Amniotic epithelial cell (primary cell): ENCODE measurements at regions not wholly inside any gene's neighbourhood (a gene's known extent, or its start where the extent isn't known, plus 50 kb on each side); places are given as distances from the start of the nearest gene placed in this dataset.
A peak's percentile ranks its signal among the peaks of the same experiment; 100 is the strongest.

Source experiments
- DNase-seq: peaks from one replicate; pipeline ENCODE4 v3.0.0-alpha.2; 2010; ENCODE audit warnings: low read depth

DNA sequence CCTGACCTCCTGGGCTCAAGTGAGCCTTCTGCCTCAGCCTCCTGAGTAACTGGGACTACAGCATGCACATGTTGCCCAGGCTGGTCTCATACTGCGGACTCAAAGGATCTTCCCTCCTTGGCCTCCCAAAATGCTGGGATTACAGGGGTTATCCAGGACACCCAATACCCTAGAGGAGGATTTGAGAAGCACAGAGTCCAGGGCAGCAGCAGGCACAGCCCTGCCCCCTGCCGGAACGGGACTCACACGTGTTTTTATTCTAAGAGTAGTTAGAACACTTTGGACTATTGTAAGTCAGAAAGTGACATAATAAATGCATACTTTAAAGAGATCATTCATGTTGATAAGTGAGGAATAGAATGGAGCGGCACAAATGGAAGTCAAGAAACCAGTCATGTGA is 80.2 kb downstream of the C6orf118 start:
- no peak for DNase-seq

- peak; percentile 56 for DNase-seq
These were observed 81.6 kb downstream of the C6orf118 start for GRCh38 chr6:165227644-165228329.

DNA sequence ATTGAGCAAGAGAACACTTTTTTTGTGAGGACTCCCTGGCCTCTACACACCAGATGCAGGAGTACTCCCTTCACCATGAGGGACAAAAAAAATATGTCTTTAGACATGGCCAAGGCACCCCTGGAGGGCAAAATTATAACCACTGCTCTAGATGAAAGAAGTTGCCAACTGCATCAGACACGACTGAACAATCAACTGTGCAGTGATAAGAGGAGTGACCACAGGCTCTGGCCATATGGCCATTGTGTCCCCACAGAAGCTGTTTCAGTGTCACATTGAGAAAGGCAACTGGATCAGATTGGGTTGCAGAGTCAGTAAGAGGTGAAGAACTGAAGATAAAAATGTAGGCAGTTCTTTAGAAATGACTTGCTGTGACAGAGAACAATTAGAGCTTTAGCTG is 85.7 kb downstream of the C6orf118 start:
- no peak for DNase-seq

DNA sequence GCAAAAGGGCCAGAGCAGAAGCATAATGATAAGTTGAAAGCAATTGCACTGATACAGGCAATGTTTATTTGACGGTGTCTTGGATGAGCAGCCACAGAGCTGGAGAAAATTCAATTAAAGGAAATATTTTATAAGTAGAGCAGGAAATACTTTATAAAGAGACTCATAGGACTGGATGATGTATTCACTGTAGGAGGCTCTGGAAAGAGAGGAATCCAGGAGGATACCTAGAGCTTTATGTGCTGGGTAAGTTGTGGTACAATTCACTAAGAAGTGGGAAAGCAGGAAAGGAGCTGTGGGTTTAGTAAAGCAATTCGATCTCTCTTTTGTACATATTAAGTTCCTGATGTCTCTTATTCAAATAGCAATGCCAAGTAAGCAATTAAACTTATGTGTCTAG is 86.3 kb downstream of the C6orf118 start:
- DNase-seq: no peak

DNA sequence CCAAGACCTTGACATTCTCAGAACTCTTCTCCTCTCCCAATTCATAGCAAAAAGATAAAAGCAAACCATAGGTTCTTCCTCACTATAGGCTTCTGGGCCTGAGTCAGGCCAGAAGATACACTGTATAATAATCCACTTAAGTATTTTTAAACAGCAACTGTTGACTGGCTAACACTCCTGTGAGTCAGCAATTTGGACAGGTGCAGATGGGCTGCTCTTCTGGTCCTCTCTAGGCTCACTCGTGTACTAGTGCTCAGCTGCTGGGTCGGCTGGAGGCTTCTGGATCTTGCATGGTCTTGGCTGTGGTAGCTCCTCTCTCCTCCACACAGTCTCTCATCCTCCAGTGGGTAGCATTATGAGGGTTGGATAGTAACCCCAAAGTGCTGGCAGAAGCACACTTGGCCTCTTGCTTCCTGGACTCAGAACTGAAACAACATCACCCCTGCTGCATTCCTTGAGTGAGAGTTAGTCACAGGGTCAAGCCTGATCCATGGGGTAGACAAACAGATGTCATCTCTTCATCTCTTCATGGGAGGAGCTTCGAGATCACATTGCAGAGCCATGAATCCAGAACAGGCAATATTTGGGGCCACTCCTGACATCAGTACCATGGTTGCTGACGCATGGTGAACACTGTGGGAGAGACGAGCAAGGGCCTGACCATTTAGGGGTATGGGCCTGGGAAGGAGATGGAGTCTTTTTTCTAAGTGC is 86.9 kb downstream of the C6orf118 start:
- DNase-seq: no peak

GRCh38 chr6:165220045-165220444 is 89.4 kb downstream of the C6orf118 start:
- DNase-seq: no peak

- no peak for DNase-seq
These were observed 89.8 kb downstream of the C6orf118 start for GRCh38 chr6:165219629-165220028.

GRCh38 chr6:165218829-165219228 is 90.6 kb downstream of the C6orf118 start:
- peak; percentile 3 for DNase-seq

DNA sequence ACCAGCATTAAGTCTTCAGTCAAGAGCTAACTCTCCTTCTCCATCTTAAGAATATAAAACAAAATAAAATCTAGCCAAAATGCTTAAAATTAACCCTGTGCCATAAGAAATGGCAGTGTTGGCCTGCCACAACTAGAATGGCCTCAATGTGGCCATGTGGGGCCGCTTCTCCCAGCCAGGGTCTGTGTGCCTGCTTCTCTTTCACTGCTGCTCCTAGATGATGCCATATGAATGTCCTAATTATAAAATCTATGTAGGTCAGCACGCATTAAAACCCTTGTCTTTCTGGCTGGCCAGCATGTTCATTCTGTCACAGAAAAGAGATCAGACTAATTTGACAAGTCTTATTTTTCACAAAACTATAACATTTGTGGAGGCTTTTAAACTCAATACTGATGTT is 102.6 kb downstream of the C6orf118 start:
- DNase-seq: no peak

DNA sequence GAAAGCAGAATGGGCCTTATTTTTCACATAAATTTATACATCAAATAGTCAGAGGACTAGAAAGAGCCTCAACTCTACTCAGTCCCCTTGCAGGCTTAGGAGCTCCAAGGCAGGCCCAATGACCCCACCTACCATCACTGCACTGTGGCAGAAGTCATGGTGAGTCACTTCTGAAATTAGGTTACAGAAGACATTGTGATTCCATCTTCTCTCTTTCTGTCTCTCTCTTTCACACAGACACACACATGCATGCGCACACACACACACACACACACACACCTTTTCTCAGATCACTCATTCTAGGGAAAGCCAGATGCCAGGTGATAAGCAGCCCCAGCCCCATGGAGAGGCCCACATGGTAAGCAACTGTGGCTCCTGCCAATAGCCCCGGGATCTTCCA is 103.8 kb downstream of the C6orf118 start:
- no peak for DNase-seq

DNA sequence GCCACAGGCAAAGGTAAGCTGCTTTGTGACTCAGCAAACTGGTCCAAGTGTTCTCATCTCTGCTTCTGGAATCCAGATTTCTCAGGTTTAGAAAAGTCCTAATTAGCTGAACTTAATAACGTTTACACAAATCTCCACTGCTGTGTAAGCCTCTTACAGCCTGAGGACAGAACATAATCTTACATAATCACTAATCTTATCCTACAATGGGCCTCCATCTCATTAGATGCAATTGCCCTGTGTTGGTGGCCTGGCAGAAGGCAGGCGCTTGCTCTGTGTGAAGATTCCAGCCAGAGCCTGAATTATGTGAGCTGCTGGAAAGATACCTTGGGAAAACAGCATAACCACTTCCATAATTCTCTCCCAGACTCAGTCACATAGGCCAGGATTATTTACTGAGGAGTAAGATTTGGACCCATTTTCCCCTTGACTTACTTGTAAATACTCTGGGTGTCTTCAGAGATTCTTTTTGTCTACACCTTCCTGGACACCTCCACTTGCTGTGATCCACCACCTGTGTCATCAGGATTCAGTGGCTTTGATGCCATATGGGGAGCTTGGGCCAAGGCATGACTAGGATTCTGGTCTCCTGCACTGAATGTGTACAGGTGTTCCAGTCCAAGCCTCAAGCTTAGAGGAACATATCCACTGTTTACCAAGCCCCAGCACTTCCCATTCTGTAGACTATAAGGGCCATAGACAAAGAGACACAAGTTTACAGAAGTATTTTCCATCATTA is 104.4 kb downstream of the C6orf118 start:
- DNase-seq: no peak

- DNase-seq: no peak
These were observed 109.2 kb downstream of the C6orf118 start for GRCh38 chr6:165200178-165200577.

GRCh38 chr6:165191461-165191860 is 117.9 kb downstream of the C6orf118 start:
- no peak for DNase-seq

- no peak for DNase-seq
These were observed 122.8 kb downstream of the C6orf118 start for GRCh38 chr6:165186441-165187205.

DNA sequence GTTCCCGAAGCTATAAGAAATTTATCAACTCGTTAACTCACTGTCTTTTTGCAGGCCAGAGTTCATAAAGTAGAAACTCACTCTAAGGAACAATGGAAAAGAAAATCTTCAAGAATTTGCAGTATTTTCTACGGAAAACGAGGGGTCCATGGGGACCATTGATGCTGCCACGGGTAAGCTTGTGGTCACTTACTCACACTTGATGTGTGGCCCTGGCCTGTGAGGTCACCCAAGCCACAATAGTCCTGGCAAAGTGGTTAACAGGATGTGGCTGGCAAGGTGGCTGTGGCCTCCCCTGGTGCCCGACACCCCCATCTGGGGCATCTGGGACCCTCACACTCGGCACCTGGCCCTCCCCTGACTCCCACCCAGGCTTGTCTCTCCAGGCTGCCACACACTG is 123.4 kb downstream of the C6orf118 start:
- no peak for DNase-seq

- no peak for DNase-seq
These were observed 125.0 kb downstream of the C6orf118 start for GRCh38 chr6:165184192-165184979.

- no peak for DNase-seq
These were observed 125.8 kb downstream of the C6orf118 start for GRCh38 chr6:165183496-165184140.

DNA sequence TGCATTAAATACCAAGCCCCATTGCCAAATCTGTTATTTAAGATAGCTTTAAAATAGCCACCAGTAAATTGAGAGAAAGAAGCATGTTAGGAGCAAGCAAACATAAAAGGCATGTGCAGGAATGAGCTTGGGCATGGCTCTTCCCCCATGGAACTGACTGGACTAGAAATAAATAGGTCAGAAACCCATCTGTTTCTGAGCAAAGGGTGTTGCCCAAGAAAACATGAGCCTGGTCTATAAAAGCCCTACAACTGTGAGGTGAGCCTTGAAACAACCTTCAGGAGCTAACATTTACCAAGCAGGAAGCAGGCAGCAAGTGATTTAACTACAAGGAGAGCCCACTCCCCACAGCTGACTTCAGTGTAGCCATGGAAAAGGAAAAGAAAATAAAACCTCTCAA is 126.3 kb downstream of the C6orf118 start:
- no peak for DNase-seq

DNA sequence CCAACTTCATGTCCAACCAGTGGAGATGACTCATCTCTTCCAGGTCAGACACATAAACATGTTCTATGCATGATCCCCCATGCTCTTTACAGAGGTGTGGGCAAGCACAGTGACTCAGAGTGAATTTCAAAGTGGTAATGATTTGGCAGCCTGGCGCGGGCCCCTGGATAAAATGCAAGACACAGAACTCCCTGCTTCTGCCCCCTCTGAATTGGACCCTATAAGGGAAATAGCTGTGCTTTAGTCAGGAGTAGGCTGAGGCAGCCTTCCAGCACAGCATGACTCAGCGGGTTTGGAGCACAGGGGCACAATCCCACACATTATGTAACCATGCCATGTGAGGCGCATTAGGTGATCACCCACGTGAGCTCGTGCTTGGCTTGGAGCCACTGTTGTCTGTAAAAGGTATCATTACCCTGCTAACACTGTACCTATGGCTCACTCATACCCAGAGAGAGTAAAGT is 127.4 kb downstream of the C6orf118 start:
- DNase-seq: peak; percentile 9

- no peak for DNase-seq
These were observed 131.3 kb downstream of the C6orf118 start for GRCh38 chr6:165178056-165178455.

DNA sequence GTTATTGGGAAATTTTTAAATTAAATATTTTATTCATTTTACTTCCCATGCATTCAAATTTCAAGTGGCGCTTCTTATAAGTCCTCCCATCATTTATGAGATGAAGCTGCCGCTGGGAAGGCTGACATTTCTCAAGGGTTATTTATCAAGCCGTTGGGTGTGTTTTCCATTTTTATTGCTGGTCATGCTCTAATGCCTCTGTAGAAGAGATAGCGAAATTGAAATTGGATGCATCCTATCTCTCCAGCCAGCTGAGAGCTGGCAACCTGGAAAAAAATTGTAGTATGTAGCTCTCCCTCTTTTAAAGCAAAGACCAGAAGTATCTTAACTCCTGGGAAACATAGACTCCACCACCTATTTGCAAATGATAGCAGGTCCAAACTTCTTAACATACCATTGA is 135.9 kb downstream of the C6orf118 start:
- no peak for DNase-seq
